Natural killer cell (primary cell): ENCODE measurements at regions not wholly inside any gene's neighbourhood (a gene's known extent, or its start where the extent isn't known, plus 50 kb on each side); places are given as distances from the start of the nearest gene placed in this dataset.

Source experiments
- ATAC-seq, 3 donors: fragments of 150-1000 bp in 2 of 3; fragments of 200-7000 bp in 1 of 3; cut with Tn5 transposase; 1 replicate in 1 of 3; 2 replicates in 2 of 3; pipeline ENCODE4 v1.10.0; 2021; ENCODE audit warnings: mild to moderate bottlenecking in 2 of 3, moderate library complexity in 2 of 3
- DNase-seq, 2 donors: peaks; one replicate each; pipeline versions ENCODE4 v3.0.0 to v3.0.0-alpha.2; 2013 to 2021; ENCODE audit warnings: mixed read lengths in 1 of 2
- H3K27ac ChIP-seq: one replicate; pipeline ENCODE4 v1.5.1; 2013; ENCODE audit warnings: mild to moderate bottlenecking, low read length
- H3K27me3 ChIP-seq: one replicate; pipeline ENCODE4 v1.6.1; 2013; ENCODE audit warnings: low read length; ENCODE audit not compliant: control insufficient read depth, insufficient read depth
- H3K36me3 ChIP-seq: one replicate; pipeline ENCODE4 v1.6.1; 2013; ENCODE audit warnings: low read length; ENCODE audit not compliant: control insufficient read depth, insufficient read depth
- H3K4me1 ChIP-seq: one replicate; pipeline ENCODE4 v1.6.1; 2013; ENCODE audit warnings: low read length; ENCODE audit not compliant: control insufficient read depth, insufficient read depth
- H3K4me3 ChIP-seq: one replicate; pipeline ENCODE4 v1.5.1; 2013; ENCODE audit warnings: low read length
- H3K9me3 ChIP-seq: one replicate; pipeline ENCODE4 v1.6.1; 2013; ENCODE audit warnings: low read length; ENCODE audit not compliant: control insufficient read depth, insufficient read depth
- H3K27ac Mint-ChIP-seq, 2 donors: one replicate each; pipeline ENCODE4 v1.8.0; 2022; ENCODE audit warnings: mild to moderate bottlenecking in 2 of 2, mixed read lengths in 2 of 2, moderate library complexity in 1 of 2
- H3K27me3 Mint-ChIP-seq, 2 donors: one replicate each; pipeline ENCODE4 v1.8.0; 2022; ENCODE audit warnings: low read depth in 2 of 2, mixed read lengths in 2 of 2
- H3K36me3 Mint-ChIP-seq: one replicate; pipeline ENCODE4 v1.8.0; 2022; ENCODE audit warnings: mixed read lengths
- H3K4me1 Mint-ChIP-seq, 2 donors: one replicate each; pipeline ENCODE4 v1.8.0; 2022; ENCODE audit warnings: mixed read lengths in 2 of 2
- H3K4me3 Mint-ChIP-seq: one replicate; pipeline ENCODE4 v1.8.0; 2022; ENCODE audit warnings: mild to moderate bottlenecking, moderate library complexity, mixed read lengths
- H3K9me3 Mint-ChIP-seq, 2 donors: one replicate each; pipeline ENCODE4 v1.8.0; 2022; ENCODE audit warnings: mixed read lengths in 2 of 2
- CTCF ChIP-seq: fragments of 200-600 bp; IDR thresholded peaks from one replicate; pipeline ENCODE4 v1.8.0; 2022; ENCODE audit warnings: antibody characterized with exemption
- WGBS: methylation state at CpG from one replicate; pipeline ENCODE4 v1.1.7; 2013; ENCODE audit warnings: missing lambda C conversion rate; ENCODE audit not compliant: insufficient coverage; 5-methylcytosine and 5-hydroxymethylcytosine counted together
- intact Hi-C: fragments of 100-400 bp; cut with micrococcal nuclease; formaldehyde crosslinking; loops from one replicate; pipeline ENCODE4 v1.14.2; 2022

- H3K9me3 ChIP-seq, result peaks cover 16% of the 10 kb centered on the region
- no peak for DNase-seq
- WGBS, result no CpG with 5 or more reads among the region's 2 CpGs
- no peaks in the 10 kb centered on the region for H3K36me3 ChIP-seq
- no peak for ATAC-seq
- no peak overlapping the region for H3K27ac ChIP-seq
- peaks cover 13 to 20% of the 10 kb centered on the region in 2 donors for H3K9me3 Mint-ChIP-seq
- no peak overlapping the region for H3K27ac Mint-ChIP-seq
- no peak for TF ChIP-seq CTCF
- H3K27me3 ChIP-seq, result no peaks in the 10 kb centered on the region
- no peaks in the 10 kb centered on the region for H3K4me1 ChIP-seq
- no peaks in the 10 kb centered on the region for H3K4me1 Mint-ChIP-seq
- no peaks in the 10 kb centered on the region for H3K36me3 Mint-ChIP-seq
- H3K27me3 Mint-ChIP-seq, result no peaks in the 10 kb centered on the region
- intact Hi-C loops, result no loop called here
- H3K4me3 ChIP-seq, result no peak overlapping the region
- no peak overlapping the region for H3K4me3 Mint-ChIP-seq
Measured at GRCh38 chr15:24733659-24734058, 58.1 kb downstream of the NPAP1 start.

- intact Hi-C loops, result no loop called here
- Mint-ChIP-seq H3K27ac (no peak overlapping the region), H3K4me3 (no peak overlapping the region), H3K4me1 (no peaks in the 10 kb centered on the region), H3K9me3 (peaks cover 12 to 19% of the 10 kb centered on the region in 2 donors), H3K27me3 (no peaks in the 10 kb centered on the region), H3K36me3 (no peaks in the 10 kb centered on the region)
- Histone ChIP-seq H3K27me3 (no peaks in the 10 kb centered on the region), H3K4me1 (no peaks in the 10 kb centered on the region), H3K27ac (no peak overlapping the region), H3K36me3 (no peaks in the 10 kb centered on the region), H3K4me3 (no peak overlapping the region), H3K9me3 (peaks cover 9% of the 10 kb centered on the region)
- no peak for ATAC-seq
- TF ChIP-seq CTCF, result no peak
- 50% methylated on average over 1 of the region's 1 CpG for WGBS
- DNase-seq, result no peak
Measured at GRCh38 chr15:24734396-24734795, 58.8 kb downstream of the NPAP1 start.

GRCh38 chr15:24745290-24745689 lies 69.7 kb downstream of the NPAP1 start:
- no peaks in the 10 kb centered on the region for H3K27me3 ChIP-seq
- no peaks in the 10 kb centered on the region for H3K36me3 ChIP-seq
- H3K27ac Mint-ChIP-seq, result no peak overlapping the region
- no peak overlapping the region for H3K4me3 Mint-ChIP-seq
- H3K4me1 Mint-ChIP-seq, result no peaks in the 10 kb centered on the region
- peaks cover 16% of the 10 kb centered on the region for H3K9me3 ChIP-seq
- no peak overlapping the region for H3K4me3 ChIP-seq
- DNase-seq (no peak), ATAC-seq (no peak)
- no peaks in the 10 kb centered on the region for H3K4me1 ChIP-seq
- no peak for TF ChIP-seq CTCF
- intact Hi-C loops, result no loop called here
- no peaks in the 10 kb centered on the region for H3K27me3 Mint-ChIP-seq
- H3K27ac ChIP-seq, result no peak overlapping the region
- H3K9me3 Mint-ChIP-seq, result peaks cover 10 to 15% of the 10 kb centered on the region in 2 donors
- no peaks in the 10 kb centered on the region for H3K36me3 Mint-ChIP-seq

GRCh38 chr15:24746094-24746493 lies 70.5 kb downstream of the NPAP1 start:
- no peak overlapping the region for H3K4me3 Mint-ChIP-seq
- H3K27me3 Mint-ChIP-seq, result no peaks in the 10 kb centered on the region
- Histone ChIP-seq H3K4me1 (no peaks in the 10 kb centered on the region), H3K27me3 (no peaks in the 10 kb centered on the region), H3K36me3 (no peaks in the 10 kb centered on the region), H3K9me3 (peaks cover 16% of the 10 kb centered on the region), H3K4me3 (no peak overlapping the region), H3K27ac (no peak overlapping the region)
- intact Hi-C loops, result no loop called here
- no peaks in the 10 kb centered on the region for H3K4me1 Mint-ChIP-seq
- H3K27ac Mint-ChIP-seq, result no peak overlapping the region
- no peaks in the 10 kb centered on the region for H3K36me3 Mint-ChIP-seq
- DNase-seq (no peak), ATAC-seq (no peak)
- peaks cover 10 to 15% of the 10 kb centered on the region in 2 donors for H3K9me3 Mint-ChIP-seq
- no peak for TF ChIP-seq CTCF
